Stomach (tissue), 8 donors: ENCODE measurements at regions not wholly inside any gene's neighbourhood (a gene's known extent, or its start where the extent isn't known, plus 50 kb on each side); places are given as distances from the start of the nearest gene placed in this dataset.

Source experiments
- DNase-seq, 2 donors: peaks; one replicate each; pipeline versions ENCODE4 v3.0.0 to v3.0.0-alpha.2; 2013 to 2019
- H3K27ac ChIP-seq, 5 donors: fragments of 200-600 bp in 4 of 5; sonication (generic) in 4 of 5; one replicate each; pipeline ENCODE4 v1.5.1; 2013 to 2019; ENCODE audit warnings: mild to moderate bottlenecking in 1 of 5, moderate library complexity in 1 of 5
- H3K27me3 ChIP-seq, 3 donors: fragments of 200-600 bp; sonication (generic); one replicate each; pipeline ENCODE4 v1.5.1; 2017 to 2019; ENCODE audit warnings: mixed run types in 1 of 3
- H3K36me3 ChIP-seq, 4 donors: fragments of 200-600 bp; sonication (generic); 1 replicate in 3 of 4; 2 replicates in 1 of 4; pipeline ENCODE4 v1.5.1; 2016 to 2019
- H3K4me1 ChIP-seq, 4 donors: fragments of 200-600 bp; sonication (generic); one replicate each; pipeline ENCODE4 v1.5.1; 2016 to 2019
- H3K4me3 ChIP-seq, 4 donors: fragments of 200-600 bp; sonication (generic) in 3 of 4; one replicate each; pipeline ENCODE4 v1.5.1; 2016 to 2019; ENCODE audit warnings: mild to moderate bottlenecking in 1 of 4
- H3K9me3 ChIP-seq, 4 donors: fragments of 200-600 bp; sonication (generic); one replicate each; pipeline ENCODE4 v1.5.1; 2016 to 2019
- CTCF ChIP-seq, 7 experiments: fragments of 450-650 bp in 4 of 7; fragments of 200-600 bp in 3 of 7; sonication (generic) in 3 of 7; IDR thresholded peaks; one replicate each; pipeline ENCODE4 v1.5.1; 2016 to 2019; ENCODE audit warnings: antibody characterized with exemption in 7 of 7, control low read depth in 2 of 7, mild to moderate bottlenecking in 1 of 7
- EP300 ChIP-seq: sonication (generic); formaldehyde crosslinking; IDR thresholded peaks from one replicate; pipeline ENCODE4 v1.6.1; 2017; ENCODE audit warnings: antibody characterized with exemption
- POLR2A ChIP-seq, 4 donors: fragments of 450-650 bp; IDR thresholded peaks; one replicate each; pipeline ENCODE4 v1.6.1; 2016; ENCODE audit warnings: antibody characterized with exemption in 4 of 4, control low read depth in 2 of 4, mild to moderate bottlenecking in 1 of 4, moderate library complexity in 1 of 4
- POLR2AphosphoS5 ChIP-seq, 3 donors: sonication (generic); formaldehyde crosslinking; IDR thresholded peaks; one replicate each; pipeline ENCODE4 v1.6.1; 2016; ENCODE audit warnings: antibody characterized with exemption in 3 of 3
- WGBS, 5 donors: extraction: QIAGEN DNeasy Blood & Tissue Kit in 3 of 5; methylation state at CpG; one replicate each; pipeline versions ENCODE4 v1.1.5 to v1.1.7; 2013 to 2018; 5-methylcytosine and 5-hydroxymethylcytosine counted together
- intact Hi-C: fragments of 100-400 bp; cut with DNase I; formaldehyde crosslinking; loops from one replicate; pipeline ENCODE4 v1.15.1; 2023; ENCODE audit warnings: low total_unique reads
- donor health status: healthy with polysubstance abuse.
- donor health status: Bipolar disorder and iron deficiency.
- donor health status: healthy.

- TF ChIP-seq EP300: no peak
- TF ChIP-seq POLR2AphosphoS5 (IDR thresholded peaks at IDR 0.05): no peak
- no peak for TF ChIP-seq CTCF (IDR thresholded peaks at IDR 0.05)
- no peak for TF ChIP-seq POLR2A (IDR thresholded peaks at IDR 0.05)
- Histone ChIP-seq H3K4me1 (peaks cover 13 to 18% (median 16%) of the 10 kb centered on the region in 4 donors), H3K4me3 (no peak overlapping the region), H3K27ac (no peak overlapping the region), H3K27me3 (peaks cover 0 to 21% (median 11%) of the 10 kb centered on the region in 3 donors), H3K36me3 (no peaks in the 10 kb centered on the region), H3K9me3 (no peaks in the 10 kb centered on the region)
- 67 to 86% (median 84%) methylated on average over 1 of the region's 1 CpG for WGBS, 5 donors
- intact Hi-C loops: no loop called here
- DNase-seq: no peak
Observed at GRCh38 chr1:22203335-22203734, 60.4 kb upstream of the WNT4 start.

- Histone ChIP-seq H3K27ac (no peak overlapping the region), H3K9me3 (no peaks in the 10 kb centered on the region), H3K27me3 (peaks cover 0 to 30% (median 20%) of the 10 kb centered on the region in 3 donors), H3K4me1 (peaks cover 13 to 18% (median 16%) of the 10 kb centered on the region in 4 donors), H3K36me3 (no peaks in the 10 kb centered on the region), H3K4me3 (no peak overlapping the region)
- no peak for DNase-seq
- WGBS, 5 donors: 71 to 79% (median 74%) methylated on average over 5 to 11 of the region's 11 CpGs
- TF ChIP-seq CTCF (IDR thresholded peaks at IDR 0.05) (no peak), EP300 (no peak), POLR2AphosphoS5 (IDR thresholded peaks at IDR 0.05) (no peak), POLR2A (IDR thresholded peaks at IDR 0.05) (no peak)
- intact Hi-C loops: no loop called here
Observed at GRCh38 chr1:22204057-22204840, 61.4 kb upstream of the WNT4 start.

GRCh38 chr1:22204989-22205913 is 62.4 kb upstream of the WNT4 start:
- H3K4me3 ChIP-seq: no peak overlapping the region
- TF ChIP-seq POLR2A (IDR thresholded peaks at IDR 0.05) (no peak), POLR2AphosphoS5 (IDR thresholded peaks at IDR 0.05) (no peak), EP300 (no peak), CTCF (IDR thresholded peaks at IDR 0.05) (no peak)
- WGBS, 5 donors: 25 to 54% (median 32%) methylated on average over 15 of the region's 15 CpGs
- peaks cover 13 to 18% (median 16%) of the 10 kb centered on the region in 4 donors for H3K4me1 ChIP-seq
- H3K27me3 ChIP-seq: peaks cover 0 to 40% (median 26%) of the 10 kb centered on the region in 3 donors
- intact Hi-C loops: no loop called here
- no peaks in the 10 kb centered on the region for H3K36me3 ChIP-seq
- no peak overlapping the region for H3K27ac ChIP-seq
- peak; percentile 46 to 73 for DNase-seq
- no peaks in the 10 kb centered on the region for H3K9me3 ChIP-seq

GRCh38 chr1:22206551-22207125 is 63.7 kb upstream of the WNT4 start:
- Histone ChIP-seq H3K27ac (no peak overlapping the region), H3K9me3 (no peaks in the 10 kb centered on the region), H3K4me1 (peaks cover 13 to 18% (median 16%) of the 10 kb centered on the region in 4 donors), H3K4me3 (no peak overlapping the region), H3K36me3 (no peaks in the 10 kb centered on the region), H3K27me3 (peaks cover 0 to 54% (median 31%) of the 10 kb centered on the region in 3 donors)
- 66 to 93% (median 85%) methylated on average over 6 of the region's 6 CpGs for WGBS, 5 donors
- DNase-seq: no peak
- no peak for TF ChIP-seq EP300
- no peak for TF ChIP-seq POLR2AphosphoS5 (IDR thresholded peaks at IDR 0.05)
- no peak for TF ChIP-seq POLR2A (IDR thresholded peaks at IDR 0.05)
- TF ChIP-seq CTCF (IDR thresholded peaks at IDR 0.05): no peak
- intact Hi-C loops: no loop called here
